HEK293 (cell line): ENCODE measurements at regions not wholly inside any gene's neighbourhood (a gene's known extent, or its start where the extent isn't known, plus 50 kb on each side); places are given as distances from the start of the nearest gene placed in this dataset.

Source experiments
- CTCF ChIA-PET: fragments of 350-600 bp; formaldehyde crosslinking; extraction: SDS; loops from one replicate; lab custom pipeline; 2021; ENCODE audit warnings: antibody characterized with exemption; lab: Yijun Ruan, JAX
- POLR2A ChIA-PET: fragments of 300-600 bp; formaldehyde crosslinking; extraction: SDS; loops from one replicate; lab custom pipeline; 2020; ENCODE audit warnings: antibody characterized with exemption, inconsistent platforms; lab: Yijun Ruan, JAX
- H3K27ac ChIP-seq: fragments of 200-500 bp; sonication (Bioruptor generic); 2 replicates; pipeline ENCODE4 v1.5.1; 2014; ENCODE audit warnings: low read depth, low read length, control low read depth, inconsistent platforms; ENCODE audit errors: extremely low read depth
- H3K36me3 ChIP-seq, 2 experiments: fragments of 200-500 bp in 1 of 2; sonication (Bioruptor generic) in 1 of 2; 1 replicate in 1 of 2; 2 replicates in 1 of 2; pipeline ENCODE4 v1.5.1; 2014 to 2017; ENCODE audit warnings: inconsistent platforms in 2 of 2, low read length in 2 of 2; ENCODE audit not compliant: control insufficient read depth in 2 of 2, insufficient read depth in 1 of 2
- H3K4me1 ChIP-seq: fragments of 200-500 bp; sonication (Bioruptor generic); 2 replicates; pipeline ENCODE4 v1.5.1; 2014; ENCODE audit warnings: mild to moderate bottlenecking, low read length, inconsistent platforms; ENCODE audit not compliant: control insufficient read depth, insufficient read depth
- H3K4me3 ChIP-seq: 2 replicates; pipeline ENCODE4 v1.5.1; 2011; ENCODE audit warnings: low read depth, mild to moderate bottlenecking, control low read depth, low read length, moderate library complexity
- H3K9me3 ChIP-seq: fragments of 200-500 bp; sonication (Bioruptor generic); 2 replicates; pipeline ENCODE4 v1.5.1; 2014; ENCODE audit warnings: low read depth, low read length, inconsistent platforms; ENCODE audit not compliant: control insufficient read depth, insufficient read depth
- GLI4 ChIP-seq: fragments of 450-650 bp; formaldehyde crosslinking; IDR thresholded peaks from 2 replicates; pipeline ENCODE4 v1.5.1; 2016; ENCODE audit warnings: missing biosample characterization, missing genetic modification characterization
- KLF9 ChIP-seq: fragments of 450-650 bp; formaldehyde crosslinking; IDR thresholded peaks from 2 replicates; pipeline ENCODE4 v1.5.1; 2016; ENCODE audit warnings: missing biosample characterization, missing genetic modification characterization, low read depth
- PATZ1 ChIP-seq: fragments of 450-650 bp; formaldehyde crosslinking; IDR thresholded peaks from 2 replicates; pipeline ENCODE4 v1.5.1; 2016; ENCODE audit warnings: missing biosample characterization, missing genetic modification characterization
- SALL2 ChIP-seq: fragments of 450-650 bp; formaldehyde crosslinking; IDR thresholded peaks from 2 replicates; pipeline ENCODE4 v1.5.0; 2017; ENCODE audit warnings: missing biosample characterization, mild to moderate bottlenecking, missing genetic modification characterization, borderline replicate concordance
- ZBTB20 ChIP-seq: fragments of 450-650 bp; formaldehyde crosslinking; IDR thresholded peaks from 2 replicates; pipeline ENCODE4 v1.5.1; 2016; ENCODE audit warnings: missing biosample characterization, missing genetic modification characterization
- ZBTB48 ChIP-seq: fragments of 450-650 bp; formaldehyde crosslinking; IDR thresholded peaks from 2 replicates; pipeline ENCODE4 v1.5.1; 2016; ENCODE audit warnings: missing biosample characterization, missing genetic modification characterization
- ZBTB8A ChIP-seq: fragments of 450-650 bp; formaldehyde crosslinking; IDR thresholded peaks from 2 replicates; pipeline ENCODE4 v1.5.1; 2016; ENCODE audit warnings: missing biosample characterization, missing genetic modification characterization
- ZFHX2 ChIP-seq: fragments of 450-650 bp; formaldehyde crosslinking; conservative IDR thresholded peaks from 2 replicates; pipeline ENCODE4 v1.5.1; 2016; ENCODE audit warnings: missing biosample characterization, missing genetic modification characterization
- ZFP37 ChIP-seq: fragments of 450-650 bp; formaldehyde crosslinking; IDR thresholded peaks from 2 replicates; pipeline ENCODE4 v1.5.1; 2016; ENCODE audit warnings: missing biosample characterization, missing genetic modification characterization
- ZNF10 ChIP-seq: fragments of 450-650 bp; formaldehyde crosslinking; IDR thresholded peaks from 2 replicates; pipeline ENCODE4 v1.5.1; 2017; ENCODE audit warnings: missing biosample characterization, missing genetic modification characterization
- ZNF121 ChIP-seq: fragments of 450-650 bp; formaldehyde crosslinking; IDR thresholded peaks from 2 replicates; pipeline ENCODE4 v1.5.1; 2016; ENCODE audit warnings: missing biosample characterization, missing genetic modification characterization
- ZNF211 ChIP-seq: fragments of 450-650 bp; formaldehyde crosslinking; IDR thresholded peaks from 2 replicates; pipeline ENCODE4 v1.5.1; 2016; ENCODE audit warnings: low read depth, missing biosample characterization, missing genetic modification characterization
- ZNF510 ChIP-seq: fragments of 450-650 bp; formaldehyde crosslinking; IDR thresholded peaks from 2 replicates; pipeline ENCODE4 v1.5.1; 2018; ENCODE audit warnings: mild to moderate bottlenecking, missing genetic modification characterization, missing biosample characterization; ENCODE audit not compliant: insufficient replicate concordance
- ZNF530 ChIP-seq: fragments of 450-650 bp; formaldehyde crosslinking; IDR thresholded peaks from 2 replicates; pipeline ENCODE4 v1.5.1; 2016; ENCODE audit warnings: low read depth, missing biosample characterization, missing genetic modification characterization
- ZNF585B ChIP-seq: fragments of 450-650 bp; formaldehyde crosslinking; IDR thresholded peaks from 2 replicates; pipeline ENCODE4 v1.5.1; 2016; ENCODE audit warnings: missing biosample characterization, missing genetic modification characterization
- ZNF596 ChIP-seq: fragments of 450-650 bp; IDR thresholded peaks from 2 replicates; pipeline ENCODE4 v1.5.0; 2018; ENCODE audit warnings: missing biosample characterization, mild to moderate bottlenecking, missing genetic modification characterization, moderate library complexity
- ZNF624 ChIP-seq: fragments of 450-650 bp; formaldehyde crosslinking; IDR thresholded peaks from 2 replicates; pipeline ENCODE4 v1.5.1; 2017; ENCODE audit warnings: missing biosample characterization, missing genetic modification characterization
- ZNF670 ChIP-seq: fragments of 450-650 bp; formaldehyde crosslinking; IDR thresholded peaks from 2 replicates; pipeline ENCODE4 v1.5.1; 2016; ENCODE audit warnings: missing biosample characterization, missing genetic modification characterization, low read depth
- ZNF777 ChIP-seq: fragments of 450-650 bp; formaldehyde crosslinking; IDR thresholded peaks from 2 replicates; pipeline ENCODE4 v1.5.1; 2017; ENCODE audit warnings: missing biosample characterization, missing genetic modification characterization, borderline replicate concordance
- ZNF792 ChIP-seq: fragments of 450-650 bp; formaldehyde crosslinking; IDR thresholded peaks from 2 replicates; pipeline ENCODE4 v1.5.1; 2016; ENCODE audit warnings: missing biosample characterization, missing genetic modification characterization
- ZNF830 ChIP-seq: fragments of 450-650 bp; IDR thresholded peaks from 2 replicates; pipeline ENCODE4 v1.5.0; 2018; ENCODE audit warnings: missing biosample characterization, missing genetic modification characterization, low read depth, mild to moderate bottlenecking, moderate library complexity
- TF ChIP-seq, protein P1 (sequence below): fragments of 450-650 bp; formaldehyde crosslinking; IDR thresholded peaks from 2 replicates; pipeline ENCODE4 v1.5.1; 2017; ENCODE audit warnings: missing biosample characterization, missing genetic modification characterization
- TF ChIP-seq, protein P2 (sequence below): fragments of 450-650 bp; formaldehyde crosslinking; IDR thresholded peaks from 2 replicates; pipeline ENCODE4 v1.5.1; 2016; ENCODE audit warnings: missing biosample characterization, missing genetic modification characterization
- TF ChIP-seq, protein P3 (sequence below): fragments of 450-650 bp; formaldehyde crosslinking; IDR thresholded peaks from 2 replicates; pipeline ENCODE4 v1.5.1; 2016; ENCODE audit warnings: missing biosample characterization, missing genetic modification characterization, low read depth

DNA sequence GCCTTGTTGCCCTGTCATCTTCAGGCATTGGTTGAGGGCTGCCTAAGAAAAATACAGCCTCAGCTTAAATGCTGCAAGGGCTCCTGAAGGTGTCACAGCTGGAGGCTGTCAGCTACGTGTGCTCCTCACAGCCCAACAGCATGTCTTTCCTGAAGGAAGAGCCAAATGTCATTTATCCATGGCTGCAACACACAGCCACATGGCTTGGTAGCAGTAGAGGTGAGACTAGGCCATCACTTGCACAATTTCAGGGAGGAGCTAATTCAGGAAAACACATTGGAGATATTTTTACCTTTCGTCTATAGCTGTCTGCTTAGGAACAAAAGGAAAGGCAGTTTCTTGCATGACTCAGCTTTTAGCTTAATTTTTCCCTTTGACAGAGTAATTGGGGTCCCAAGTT is 260.7 kb downstream of the SYK start:
- Histone ChIP-seq H3K4me1 (peaks cover 5% of the 10 kb centered on the region; the same call in 1 of the 2 replicates), H3K9me3 (no peaks in the 10 kb centered on the region), H3K36me3 (no peaks in the 10 kb centered on the region), H3K27ac (no peak overlapping the region), H3K4me3 (no peak overlapping the region)
- TF ChIP-seq ZNF530 (tag by site-specific recombination) (no peak), ZNF10 (tag by site-specific recombination) (no peak), ZBTB8A (no peak), ZNF624 (tag by site-specific recombination) (no peak), PATZ1 (tag by site-specific recombination) (no peak)
- TF ChIP-seq, protein P1, sequence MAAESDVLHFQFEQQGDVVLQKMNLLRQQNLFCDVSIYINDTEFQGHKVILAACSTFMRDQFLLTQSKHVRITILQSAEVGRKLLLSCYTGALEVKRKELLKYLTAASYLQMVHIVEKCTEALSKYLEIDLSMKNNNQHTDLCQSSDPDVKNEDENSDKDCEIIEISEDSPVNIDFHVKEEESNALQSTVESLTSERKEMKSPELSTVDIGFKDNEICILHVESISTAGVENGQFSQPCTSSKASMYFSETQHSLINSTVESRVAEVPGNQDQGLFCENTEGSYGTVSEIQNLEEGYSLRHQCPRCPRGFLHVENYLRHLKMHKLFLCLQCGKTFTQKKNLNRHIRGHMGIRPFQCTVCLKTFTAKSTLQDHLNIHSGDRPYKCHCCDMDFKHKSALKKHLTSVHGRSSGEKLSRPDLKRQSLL, result no peak
- ChIA-PET CTCF (interaction anchor here (0.6 to 1.1 kb wide), 3 partner anchors 9 to 76 kb away, joined by 3 read pairs; no protein-coding TSS in a partner anchor), POLR2A (no interaction called here)

DNA sequence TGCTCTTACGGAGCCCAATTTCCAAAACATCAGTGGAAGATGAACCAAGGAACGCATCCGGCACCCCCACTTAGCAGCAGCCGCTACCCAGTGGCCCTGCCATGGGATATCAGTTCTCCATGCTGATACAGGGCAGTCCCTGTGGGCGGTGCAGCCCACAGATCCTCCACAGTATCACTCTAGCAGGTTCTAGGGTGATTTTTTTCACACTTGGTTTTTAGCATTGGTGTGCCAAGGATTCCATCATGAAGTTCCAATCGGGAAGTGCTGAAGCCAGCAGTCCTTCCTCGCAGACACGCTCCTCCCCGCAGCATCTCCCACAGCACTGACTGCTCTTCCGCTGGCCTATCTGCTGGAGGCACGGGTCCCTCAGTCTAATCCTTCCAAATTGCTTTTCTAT is 261.9 kb downstream of the SYK start:
- Histone ChIP-seq H3K36me3 (no peaks in the 10 kb centered on the region), H3K4me3 (no peak overlapping the region), H3K4me1 (peaks cover 5% of the 10 kb centered on the region; the same call in 1 of the 2 replicates), H3K9me3 (no peaks in the 10 kb centered on the region)
- POLR2A ChIA-PET, result no interaction called here
- TF ChIP-seq KLF9 (tag by site-specific recombination), result no peak
- TF ChIP-seq, protein P2, sequence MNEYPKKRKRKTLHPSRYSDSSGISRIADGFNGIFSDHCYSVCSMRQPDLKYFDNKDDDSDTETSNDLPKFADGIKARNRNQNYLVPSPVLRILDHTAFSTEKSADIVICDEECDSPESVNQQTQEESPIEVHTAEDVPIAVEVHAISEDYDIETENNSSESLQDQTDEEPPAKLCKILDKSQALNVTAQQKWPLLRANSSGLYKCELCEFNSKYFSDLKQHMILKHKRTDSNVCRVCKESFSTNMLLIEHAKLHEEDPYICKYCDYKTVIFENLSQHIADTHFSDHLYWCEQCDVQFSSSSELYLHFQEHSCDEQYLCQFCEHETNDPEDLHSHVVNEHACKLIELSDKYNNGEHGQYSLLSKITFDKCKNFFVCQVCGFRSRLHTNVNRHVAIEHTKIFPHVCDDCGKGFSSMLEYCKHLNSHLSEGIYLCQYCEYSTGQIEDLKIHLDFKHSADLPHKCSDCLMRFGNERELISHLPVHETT (tag by site-specific recombination), result no peak
- no peak for TF ChIP-seq ZBTB48 (tag by site-specific recombination)
- no peak for TF ChIP-seq ZNF585B
- TF ChIP-seq SALL2 (tag by site-specific recombination), result no peak
- TF ChIP-seq, all 188 proteins: peak for 0
- CTCF ChIA-PET, result no interaction called here
- H3K27ac ChIP-seq, result no peak overlapping the region

DNA sequence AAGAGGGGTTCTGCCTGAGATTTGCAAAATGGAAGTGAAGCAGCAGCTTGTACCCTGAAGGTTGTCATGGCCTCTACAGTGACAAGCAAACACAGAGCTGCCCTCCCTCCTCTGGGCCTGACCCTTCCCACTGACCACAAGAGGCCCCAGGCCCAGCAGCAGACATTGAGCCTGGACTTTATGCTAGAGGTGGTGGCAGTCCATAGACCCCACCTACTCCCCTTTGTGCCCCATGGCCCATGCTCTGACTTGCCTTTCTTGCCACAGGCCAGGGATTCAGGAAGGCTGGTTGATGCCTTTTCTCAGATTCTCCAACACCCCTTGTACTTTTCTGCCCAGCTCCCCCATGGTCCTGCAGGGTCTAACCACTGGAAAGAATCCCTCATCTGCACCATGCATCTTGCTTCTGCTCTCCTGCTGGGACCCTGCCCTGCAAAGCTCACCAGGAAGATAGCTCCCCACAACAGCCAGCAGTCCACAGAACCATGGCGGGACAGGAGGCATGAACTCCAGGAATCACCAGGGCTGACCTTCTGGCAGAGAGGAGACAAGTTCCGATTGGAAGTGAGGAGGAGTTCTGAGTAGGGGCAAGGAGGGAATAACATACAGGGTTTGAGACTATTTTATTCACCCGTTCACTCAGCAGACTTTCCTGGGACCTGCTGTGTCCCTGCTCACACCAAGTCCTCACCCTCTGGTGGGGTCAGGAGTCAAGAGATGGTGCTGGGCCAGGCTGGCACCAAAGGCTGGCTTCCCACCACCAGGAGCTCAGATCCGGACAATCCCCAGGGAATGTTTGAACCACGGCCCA is 263.8 kb downstream of the SYK start:
- H3K4me3 ChIP-seq, result no peak overlapping the region
- POLR2A ChIA-PET, result interaction anchor here (0.6 kb wide), 1 partner anchor 356 kb away, joined by 4 read pairs; no protein-coding TSS in a partner anchor
- CTCF ChIA-PET, result no interaction called here
- no peak for TF ChIP-seq ZFP37
- TF ChIP-seq, protein P3, sequence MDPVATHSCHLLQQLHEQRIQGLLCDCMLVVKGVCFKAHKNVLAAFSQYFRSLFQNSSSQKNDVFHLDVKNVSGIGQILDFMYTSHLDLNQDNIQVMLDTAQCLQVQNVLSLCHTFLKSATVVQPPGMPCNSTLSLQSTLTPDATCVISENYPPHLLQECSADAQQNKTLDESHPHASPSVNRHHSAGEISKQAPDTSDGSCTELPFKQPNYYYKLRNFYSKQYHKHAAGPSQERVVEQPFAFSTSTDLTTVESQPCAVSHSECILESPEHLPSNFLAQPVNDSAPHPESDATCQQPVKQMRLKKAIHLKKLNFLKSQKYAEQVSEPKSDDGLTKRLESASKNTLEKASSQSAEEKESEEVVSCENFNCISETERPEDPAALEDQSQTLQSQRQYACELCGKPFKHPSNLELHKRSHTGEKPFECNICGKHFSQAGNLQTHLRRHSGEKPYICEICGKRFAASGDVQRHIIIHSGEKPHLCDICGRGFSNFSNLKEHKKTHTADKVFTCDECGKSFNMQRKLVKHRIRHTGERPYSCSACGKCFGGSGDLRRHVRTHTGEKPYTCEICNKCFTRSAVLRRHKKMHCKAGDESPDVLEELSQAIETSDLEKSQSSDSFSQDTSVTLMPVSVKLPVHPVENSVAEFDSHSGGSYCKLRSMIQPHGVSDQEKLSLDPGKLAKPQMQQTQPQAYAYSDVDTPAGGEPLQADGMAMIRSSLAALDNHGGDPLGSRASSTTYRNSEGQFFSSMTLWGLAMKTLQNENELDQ (tag by site-specific recombination), result no peak
- TF ChIP-seq ZNF596 (tag by site-specific recombination), result no peak
- no peak for TF ChIP-seq ZNF121
- no peak for TF ChIP-seq ZNF777 (tag by site-specific recombination)
- no peak for TF ChIP-seq GLI4 (tag by site-specific recombination)
- TF ChIP-seq ZNF670 (tag by site-specific recombination), result no peak
- no peak for TF ChIP-seq ZNF830 (tag by site-specific recombination)
- no peak for TF ChIP-seq ZFHX2 (tag by site-specific recombination)
- no peak for TF ChIP-seq ZNF211
- TF ChIP-seq ZNF510, result no peak
- TF ChIP-seq ZNF792 (tag by site-specific recombination), result no peak
- no peak for TF ChIP-seq ZBTB20

More for the DNA sequence above, 263.8 kb downstream of the SYK start:
- Histone ChIP-seq H3K4me1 (peaks cover 2% of the 10 kb centered on the region; the same call in 1 of the 2 replicates), H3K36me3 (no peaks in the 10 kb centered on the region), H3K27ac (no peak overlapping the region), H3K9me3 (no peaks in the 10 kb centered on the region)
